Ishikawa (cell line): ENCODE measurements at regions not wholly inside any gene's neighbourhood (a gene's known extent, or its start where the extent isn't known, plus 50 kb on each side); places are given as distances from the start of the nearest gene placed in this dataset.

Experiments used
- CEBPB ChIP-seq: IDR thresholded peaks from 2 replicates; pipeline ENCODE4 v1.6.1; 2012
- CREB1 ChIP-seq: IDR thresholded peaks from 2 replicates; pipeline ENCODE4 v1.6.1; 2012; ENCODE audit warnings: low read depth
- EGR1 ChIP-seq: IDR thresholded peaks from 2 replicates; pipeline ENCODE4 v1.6.1; 2012
- EP300 ChIP-seq: IDR thresholded peaks from 2 replicates; pipeline ENCODE4 v1.6.1; 2012; ENCODE audit warnings: borderline replicate concordance
- FOXM1 ChIP-seq: IDR thresholded peaks from 2 replicates; pipeline ENCODE4 v1.6.1; 2012; ENCODE audit warnings: low read depth, borderline replicate concordance
- NFIC ChIP-seq: IDR thresholded peaks from 2 replicates; pipeline ENCODE4 v1.6.1; 2012
- RAD21 ChIP-seq: IDR thresholded peaks from 2 replicates; pipeline ENCODE4 v1.6.1; 2012; ENCODE audit warnings: low read depth
- TAF1 ChIP-seq: IDR thresholded peaks from 2 replicates; pipeline ENCODE4 v1.6.1; 2012; ENCODE audit warnings: low read depth, mild to moderate bottlenecking
- TCF12 ChIP-seq: IDR thresholded peaks from 2 replicates; pipeline ENCODE4 v1.6.1; 2012; ENCODE audit warnings: low read depth
- TEAD4 ChIP-seq: IDR thresholded peaks from 2 replicates; pipeline ENCODE4 v1.6.1; 2012
- YY1 ChIP-seq: IDR thresholded peaks from 2 replicates; pipeline ENCODE4 v1.6.1; 2012; ENCODE audit warnings: low read depth
- ZBTB7A ChIP-seq: IDR thresholded peaks from 2 replicates; pipeline ENCODE4 v1.6.1; 2012; ENCODE audit warnings: low read depth
- TF ChIP-seq, protein P1 (sequence below): IDR thresholded peaks from 2 replicates; pipeline ENCODE4 v1.6.1; 2012
- TF ChIP-seq, protein P2 (sequence below): IDR thresholded peaks from 2 replicates; pipeline ENCODE4 v1.6.1; 2012
- TF ChIP-seq, protein P3 (sequence below): IDR thresholded peaks from 2 replicates; pipeline ENCODE4 v1.6.1; 2012; ENCODE audit warnings: low read depth, mild to moderate bottlenecking

DNA sequence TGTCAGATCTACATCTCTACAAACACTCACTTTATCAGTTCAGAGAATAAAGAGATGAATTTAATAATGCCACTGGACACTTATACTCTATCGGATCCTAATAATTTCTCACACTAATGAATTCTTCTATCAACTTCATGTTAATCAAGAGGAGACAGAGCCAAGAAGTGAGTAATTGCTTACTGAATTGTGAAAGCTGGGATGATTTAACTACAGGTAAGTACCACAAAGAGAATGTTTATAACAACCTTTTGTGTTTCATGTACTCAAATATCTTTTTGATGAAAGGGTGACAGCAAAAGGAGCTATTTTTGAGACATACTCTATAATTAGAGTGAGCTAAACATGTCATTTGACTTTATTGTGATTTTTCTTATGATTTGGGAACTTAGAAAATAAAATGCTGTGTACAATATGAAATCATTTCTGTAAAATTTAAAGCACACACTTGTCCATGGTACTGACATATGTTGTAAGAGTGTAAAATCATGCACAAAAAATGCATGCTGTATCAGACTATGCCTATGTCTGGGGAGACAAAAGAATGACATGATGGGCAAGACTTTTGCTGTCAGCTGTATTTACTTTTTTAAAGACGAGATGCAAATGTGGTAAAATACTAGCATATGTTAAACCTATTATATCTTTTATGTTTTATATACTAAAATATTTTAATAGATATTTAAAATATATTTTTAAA, 361.2 kb downstream of the CCER1 start:
- TF ChIP-seq ZBTB7A: no peak
- TF ChIP-seq NFIC: no peak
- TF ChIP-seq, protein P1, sequence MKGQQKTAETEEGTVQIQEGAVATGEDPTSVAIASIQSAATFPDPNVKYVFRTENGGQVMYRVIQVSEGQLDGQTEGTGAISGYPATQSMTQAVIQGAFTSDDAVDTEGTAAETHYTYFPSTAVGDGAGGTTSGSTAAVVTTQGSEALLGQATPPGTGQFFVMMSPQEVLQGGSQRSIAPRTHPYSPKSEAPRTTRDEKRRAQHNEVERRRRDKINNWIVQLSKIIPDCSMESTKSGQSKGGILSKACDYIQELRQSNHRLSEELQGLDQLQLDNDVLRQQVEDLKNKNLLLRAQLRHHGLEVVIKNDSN: no peak
- no peak for TF ChIP-seq TEAD4
- TF ChIP-seq FOXM1: no peak
- TF ChIP-seq EP300: no peak

DNA sequence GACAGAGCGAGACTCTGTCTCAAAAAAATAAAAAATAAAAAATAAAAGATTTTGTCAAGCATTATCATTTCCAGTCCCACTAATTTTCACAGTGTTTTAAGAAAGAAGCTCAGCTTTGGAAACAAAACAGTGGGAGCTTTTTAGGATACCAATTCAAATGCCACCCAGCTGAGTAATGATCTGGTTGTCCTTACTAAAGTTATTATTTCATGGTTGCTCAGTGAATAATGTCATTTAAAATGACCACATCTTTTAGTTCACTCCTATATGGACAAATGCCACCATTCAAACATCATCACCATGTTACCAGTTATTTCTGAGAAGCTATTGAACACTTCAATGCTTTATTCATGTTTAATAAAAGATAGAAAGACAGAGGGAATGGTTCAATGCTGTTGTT, 365.0 kb downstream of the CCER1 start:
- TF ChIP-seq, protein P1: no peak
- no peak for TF ChIP-seq RAD21
- TF ChIP-seq CEBPB: no peak
- no peak for TF ChIP-seq TCF12
- TF ChIP-seq CREB1: no peak
- TF ChIP-seq, protein P2, sequence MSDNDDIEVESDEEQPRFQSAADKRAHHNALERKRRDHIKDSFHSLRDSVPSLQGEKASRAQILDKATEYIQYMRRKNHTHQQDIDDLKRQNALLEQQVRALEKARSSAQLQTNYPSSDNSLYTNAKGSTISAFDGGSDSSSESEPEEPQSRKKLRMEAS: no peak
- TF ChIP-seq ZBTB7A: no peak
- no peak for TF ChIP-seq EP300
- TF ChIP-seq TEAD4: no peak
- TF ChIP-seq TAF1: no peak
- TF ChIP-seq EGR1: no peak
- TF ChIP-seq, protein P3, sequence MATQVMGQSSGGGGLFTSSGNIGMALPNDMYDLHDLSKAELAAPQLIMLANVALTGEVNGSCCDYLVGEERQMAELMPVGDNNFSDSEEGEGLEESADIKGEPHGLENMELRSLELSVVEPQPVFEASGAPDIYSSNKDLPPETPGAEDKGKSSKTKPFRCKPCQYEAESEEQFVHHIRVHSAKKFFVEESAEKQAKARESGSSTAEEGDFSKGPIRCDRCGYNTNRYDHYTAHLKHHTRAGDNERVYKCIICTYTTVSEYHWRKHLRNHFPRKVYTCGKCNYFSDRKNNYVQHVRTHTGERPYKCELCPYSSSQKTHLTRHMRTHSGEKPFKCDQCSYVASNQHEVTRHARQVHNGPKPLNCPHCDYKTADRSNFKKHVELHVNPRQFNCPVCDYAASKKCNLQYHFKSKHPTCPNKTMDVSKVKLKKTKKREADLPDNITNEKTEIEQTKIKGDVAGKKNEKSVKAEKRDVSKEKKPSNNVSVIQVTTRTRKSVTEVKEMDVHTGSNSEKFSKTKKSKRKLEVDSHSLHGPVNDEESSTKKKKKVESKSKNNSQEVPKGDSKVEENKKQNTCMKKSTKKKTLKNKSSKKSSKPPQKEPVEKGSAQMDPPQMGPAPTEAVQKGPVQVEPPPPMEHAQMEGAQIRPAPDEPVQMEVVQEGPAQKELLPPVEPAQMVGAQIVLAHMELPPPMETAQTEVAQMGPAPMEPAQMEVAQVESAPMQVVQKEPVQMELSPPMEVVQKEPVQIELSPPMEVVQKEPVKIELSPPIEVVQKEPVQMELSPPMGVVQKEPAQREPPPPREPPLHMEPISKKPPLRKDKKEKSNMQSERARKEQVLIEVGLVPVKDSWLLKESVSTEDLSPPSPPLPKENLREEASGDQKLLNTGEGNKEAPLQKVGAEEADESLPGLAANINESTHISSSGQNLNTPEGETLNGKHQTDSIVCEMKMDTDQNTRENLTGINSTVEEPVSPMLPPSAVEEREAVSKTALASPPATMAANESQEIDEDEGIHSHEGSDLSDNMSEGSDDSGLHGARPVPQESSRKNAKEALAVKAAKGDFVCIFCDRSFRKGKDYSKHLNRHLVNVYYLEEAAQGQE: no peak
- no peak for TF ChIP-seq FOXM1
- TF ChIP-seq NFIC: no peak
- TF ChIP-seq YY1: no peak

DNA sequence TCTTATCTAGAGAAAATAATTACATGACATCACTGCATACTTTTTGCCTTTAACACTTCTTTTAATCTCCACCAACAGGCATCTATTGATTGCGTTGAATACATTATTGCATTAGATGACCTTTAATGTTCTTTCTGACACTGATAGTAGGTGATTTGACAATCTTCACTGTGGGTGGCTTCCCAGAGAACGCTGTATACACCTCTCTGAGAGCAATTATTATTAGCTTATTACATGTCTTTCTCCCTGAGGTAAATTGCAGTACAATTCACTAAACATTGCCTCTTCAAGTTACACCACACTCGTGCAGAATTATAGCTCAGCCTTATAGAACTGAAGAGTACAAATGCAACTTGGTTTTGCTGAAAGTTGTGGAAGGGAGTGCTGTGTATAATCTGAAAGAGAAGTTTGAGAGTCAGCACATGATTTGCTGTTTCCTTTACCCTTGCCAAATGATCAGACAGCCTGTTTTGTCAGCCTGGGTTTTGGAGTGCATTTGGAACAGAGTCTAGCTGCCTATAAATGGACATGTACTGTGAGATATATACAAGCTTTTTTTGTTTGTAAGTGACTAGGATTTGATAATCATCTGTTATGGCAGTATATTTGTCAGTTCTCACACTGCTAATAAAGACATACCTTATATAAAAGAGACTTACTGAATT, 369.2 kb downstream of the CCER1 start:
- no peak for TF ChIP-seq TCF12

DNA sequence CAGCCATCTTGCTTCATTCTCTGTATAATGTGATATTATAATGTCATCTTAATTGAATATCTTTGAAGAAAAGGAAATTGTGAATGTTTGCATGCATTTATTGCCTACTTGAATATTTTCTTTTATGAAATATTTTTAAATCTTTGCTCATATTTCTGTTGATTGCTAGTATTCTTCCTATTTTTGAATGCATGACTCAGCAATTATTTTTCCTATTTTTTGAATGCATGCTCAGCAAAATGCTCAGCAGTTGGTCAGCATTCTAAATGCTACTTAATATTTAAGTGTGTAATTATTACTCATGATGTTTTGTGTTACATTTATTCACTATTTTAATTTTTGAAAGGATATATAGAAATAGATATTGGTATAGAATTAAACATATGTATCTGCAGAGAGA, 378.3 kb downstream of the CCER1 start:
- TF ChIP-seq NFIC (no peak), CEBPB (no peak), EP300 (no peak), ZBTB7A (no peak), TEAD4 (no peak), RAD21 (no peak), TCF12 (no peak), FOXM1 (no peak), CREB1 (no peak), TAF1 (no peak)
- TF ChIP-seq, protein P1: no peak
- TF ChIP-seq, protein P2: no peak
- TF ChIP-seq, protein P3: no peak

DNA sequence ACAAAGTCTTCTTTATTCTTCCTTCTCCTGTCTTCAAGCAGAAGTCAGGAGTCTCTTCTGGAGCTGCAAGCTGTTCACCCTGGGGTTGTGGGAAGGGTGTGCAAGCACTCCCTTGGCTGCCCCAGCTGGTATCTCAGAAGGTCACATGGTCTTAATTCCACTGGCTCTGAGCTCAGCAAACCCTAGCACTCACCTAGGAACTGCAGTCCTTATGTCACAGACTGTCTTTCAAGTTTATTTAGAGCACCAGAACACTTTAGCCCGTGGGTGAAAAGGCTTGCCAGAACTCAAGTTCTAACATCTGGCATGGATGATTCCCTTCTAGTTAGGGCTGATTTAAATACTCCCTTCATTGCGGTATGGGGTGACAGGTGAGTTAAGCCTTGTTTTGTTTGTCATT, 379.0 kb downstream of the CCER1 start:
- TF ChIP-seq, protein P1: peak; percentile 29; the same call in 1 of the 2 replicates
- TF ChIP-seq, protein P3: no peak
- TF ChIP-seq CEBPB (no peak), RAD21 (no peak)
